ENCODE measurements at regions not wholly inside any gene's neighbourhood (a gene's known extent, or its start where the extent isn't known, plus 50 kb on each side); places are given as distances from the start of the nearest gene placed in this dataset.

DNA sequence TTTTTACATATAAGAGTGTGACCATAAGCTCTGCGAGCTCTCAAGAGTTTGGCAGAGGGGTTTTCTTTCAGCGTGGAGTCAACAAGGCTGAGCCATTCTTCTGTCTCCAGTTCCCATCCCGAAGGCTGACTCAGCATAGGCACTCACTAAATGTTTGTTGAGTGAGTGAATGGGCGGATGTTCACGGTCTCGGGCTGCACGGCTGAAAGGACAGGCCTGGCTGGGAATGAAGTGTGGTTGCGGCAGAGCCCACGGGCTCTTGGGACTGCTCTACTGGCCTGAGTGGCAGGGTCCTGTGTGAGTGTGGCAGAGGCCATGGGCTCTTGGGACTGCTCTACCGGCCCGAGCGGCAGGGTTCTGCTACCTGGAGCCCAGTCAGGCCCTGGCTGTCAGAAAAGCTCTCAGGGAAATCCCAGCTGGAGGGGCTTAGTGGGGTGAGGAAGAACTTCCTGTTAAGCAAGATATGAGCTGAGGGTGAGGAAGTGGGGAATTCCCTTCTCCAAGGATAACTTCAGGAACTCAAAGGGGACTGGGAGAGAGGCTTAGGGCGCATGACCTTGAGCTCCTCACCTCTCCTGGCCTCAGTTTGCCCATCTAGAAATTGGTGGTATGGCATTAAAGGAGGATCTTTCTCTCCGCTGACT is 56.6 kb upstream of the C1orf174 start:
- TF ChIP-seq, protein P1, sequence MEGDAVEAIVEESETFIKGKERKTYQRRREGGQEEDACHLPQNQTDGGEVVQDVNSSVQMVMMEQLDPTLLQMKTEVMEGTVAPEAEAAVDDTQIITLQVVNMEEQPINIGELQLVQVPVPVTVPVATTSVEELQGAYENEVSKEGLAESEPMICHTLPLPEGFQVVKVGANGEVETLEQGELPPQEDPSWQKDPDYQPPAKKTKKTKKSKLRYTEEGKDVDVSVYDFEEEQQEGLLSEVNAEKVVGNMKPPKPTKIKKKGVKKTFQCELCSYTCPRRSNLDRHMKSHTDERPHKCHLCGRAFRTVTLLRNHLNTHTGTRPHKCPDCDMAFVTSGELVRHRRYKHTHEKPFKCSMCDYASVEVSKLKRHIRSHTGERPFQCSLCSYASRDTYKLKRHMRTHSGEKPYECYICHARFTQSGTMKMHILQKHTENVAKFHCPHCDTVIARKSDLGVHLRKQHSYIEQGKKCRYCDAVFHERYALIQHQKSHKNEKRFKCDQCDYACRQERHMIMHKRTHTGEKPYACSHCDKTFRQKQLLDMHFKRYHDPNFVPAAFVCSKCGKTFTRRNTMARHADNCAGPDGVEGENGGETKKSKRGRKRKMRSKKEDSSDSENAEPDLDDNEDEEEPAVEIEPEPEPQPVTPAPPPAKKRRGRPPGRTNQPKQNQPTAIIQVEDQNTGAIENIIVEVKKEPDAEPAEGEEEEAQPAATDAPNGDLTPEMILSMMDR (IDR thresholded peaks at IDR 0.05), result no peak
- TF ChIP-seq POLR2A (IDR thresholded peaks at IDR 0.05), result no peak

All from thyroid gland (tissue), 4 donors.